Endothelial cell of umbilical vein (primary cell): ENCODE measurements at regions not wholly inside any gene's neighbourhood (a gene's known extent, or its start where the extent isn't known, plus 50 kb on each side); places are given as distances from the start of the nearest gene placed in this dataset.

ENCODE experiments used
- CTCF ChIP-seq, 2 donors: IDR thresholded peaks; 1 replicate in 1 of 2; 2 replicates in 1 of 2; pipeline ENCODE4 v1.5.1; 2011; ENCODE audit warnings: low read length in 2 of 2, mild to moderate bottlenecking in 2 of 2, moderate library complexity in 2 of 2, control low read depth in 1 of 2, inconsistent platforms in 1 of 2, low read depth in 1 of 2; ENCODE audit not compliant: insufficient read depth in 1 of 2; ENCODE audit errors: extremely low read depth in 1 of 2
- EZH2 ChIP-seq: IDR thresholded peaks from 2 replicates; pipeline ENCODE4 v1.6.1; 2012; ENCODE audit warnings: borderline replicate concordance, low read depth, mild to moderate bottlenecking, moderate library complexity, low read length, inconsistent platforms; ENCODE audit not compliant: severe bottlenecking
- POLR2A ChIP-seq: IDR thresholded peaks from 2 replicates; pipeline ENCODE4 v1.6.1; 2012; ENCODE audit warnings: low read depth, mild to moderate bottlenecking, control low read depth, low read length

DNA sequence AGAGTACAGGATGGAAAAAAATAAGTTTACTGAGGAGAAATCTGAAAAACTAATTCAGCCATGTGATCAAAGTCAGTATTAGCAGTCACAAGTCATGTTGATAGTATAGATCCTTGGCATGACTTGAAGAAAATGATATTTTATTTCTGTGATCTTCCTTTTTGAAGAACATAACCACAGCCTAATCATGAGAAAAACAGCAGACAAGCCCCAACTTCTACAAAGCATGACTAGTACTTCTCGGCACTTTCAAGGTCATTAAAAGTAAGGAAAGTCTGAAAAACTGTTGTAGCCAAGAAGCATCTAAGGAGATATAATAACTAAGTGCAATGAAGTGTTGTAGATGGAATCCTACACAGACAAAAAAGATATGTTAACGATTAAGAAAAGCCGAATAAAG lies 264.1 kb upstream of the FOXG1 start:
- TF ChIP-seq EZH2, result no peak
- no peak for TF ChIP-seq POLR2A
- TF ChIP-seq CTCF (IDR thresholded peaks at IDR 0.05; ENCODE audit: extremely low read depth in 1 of 2, insufficient read depth in 1 of 2, low read depth in 1 of 2, low read length in 2 of 2), result no peak
